NCI-H2107 (cell line): ENCODE measurements at regions not wholly inside any gene's neighbourhood (a gene's known extent, or its start where the extent isn't known, plus 50 kb on each side); places are given as distances from the start of the nearest gene placed in this dataset.
"Not testable (repeated sequence)": the region's sequence is repeated elsewhere in the genome, so short reads cannot be mapped to it uniquely, and the experiment has no call there.

Experiments
- DNase-seq: peaks from one replicate; lab custom pipeline; 2025; lab: John Stamatoyannopoulos, UW

- DNase-seq, result no peak
Observed at GRCh38 chr20:4435671-4436455, 186.8 kb upstream of the ADRA1D start.

GRCh38 chr20:4435225-4435624 lies 186.1 kb upstream of the ADRA1D start:
- no peak for DNase-seq

GRCh38 chr20:4434681-4435080 lies 185.6 kb upstream of the ADRA1D start:
- DNase-seq, result no peak

GRCh38 chr20:4431446-4431845 lies 182.4 kb upstream of the ADRA1D start:
- DNase-seq, result no peak

- not testable (repeated sequence) for DNase-seq
Observed at GRCh38 chr20:4430826-4431225, 181.7 kb upstream of the ADRA1D start.

GRCh38 chr20:4427940-4428586 lies 179.0 kb upstream of the ADRA1D start:
- no peak for DNase-seq

- no peak for DNase-seq
Observed at GRCh38 chr20:4418141-4418540, 169.1 kb upstream of the ADRA1D start.

GRCh38 chr20:4415281-4415680 lies 166.2 kb upstream of the ADRA1D start:
- DNase-seq, result no peak

GRCh38 chr20:4413314-4414049 lies 164.4 kb upstream of the ADRA1D start:
- DNase-seq, result no peak

- no peak for DNase-seq
Observed at GRCh38 chr20:4412216-4412615, 163.1 kb upstream of the ADRA1D start.

- no peak for DNase-seq
Observed at GRCh38 chr20:4411744-4412143, 162.7 kb upstream of the ADRA1D start.

- DNase-seq, result no peak
Observed at GRCh38 chr20:4406627-4407026, 157.5 kb upstream of the ADRA1D start.

- DNase-seq, result no peak
Observed at GRCh38 chr20:4401601-4402000, 152.5 kb upstream of the ADRA1D start.

GRCh38 chr20:4384961-4385360 lies 135.9 kb upstream of the ADRA1D start:
- DNase-seq, result no peak

- DNase-seq, result no peak
Observed at GRCh38 chr20:4383961-4384360, 134.9 kb upstream of the ADRA1D start.

- DNase-seq, result no peak
Observed at GRCh38 chr20:4375881-4376280, 126.8 kb upstream of the ADRA1D start.

- DNase-seq, result no peak
Observed at GRCh38 chr20:4373454-4373853, 124.4 kb upstream of the ADRA1D start.

- DNase-seq, result no peak
Observed at GRCh38 chr20:4371623-4372251, 122.7 kb upstream of the ADRA1D start.

GRCh38 chr20:4370851-4371250 lies 121.8 kb upstream of the ADRA1D start:
- no peak for DNase-seq

GRCh38 chr20:4369798-4370124 lies 120.7 kb upstream of the ADRA1D start:
- DNase-seq, result no peak

- no peak for DNase-seq
Observed at GRCh38 chr20:4369119-4369797, 120.2 kb upstream of the ADRA1D start.

- no peak for DNase-seq
Observed at GRCh38 chr20:4366076-4366475, 117.0 kb upstream of the ADRA1D start.
